ENCODE measurements at regions not wholly inside any gene's neighbourhood (a gene's known extent, or its start where the extent isn't known, plus 50 kb on each side); places are given as distances from the start of the nearest gene placed in this dataset.

DNA sequence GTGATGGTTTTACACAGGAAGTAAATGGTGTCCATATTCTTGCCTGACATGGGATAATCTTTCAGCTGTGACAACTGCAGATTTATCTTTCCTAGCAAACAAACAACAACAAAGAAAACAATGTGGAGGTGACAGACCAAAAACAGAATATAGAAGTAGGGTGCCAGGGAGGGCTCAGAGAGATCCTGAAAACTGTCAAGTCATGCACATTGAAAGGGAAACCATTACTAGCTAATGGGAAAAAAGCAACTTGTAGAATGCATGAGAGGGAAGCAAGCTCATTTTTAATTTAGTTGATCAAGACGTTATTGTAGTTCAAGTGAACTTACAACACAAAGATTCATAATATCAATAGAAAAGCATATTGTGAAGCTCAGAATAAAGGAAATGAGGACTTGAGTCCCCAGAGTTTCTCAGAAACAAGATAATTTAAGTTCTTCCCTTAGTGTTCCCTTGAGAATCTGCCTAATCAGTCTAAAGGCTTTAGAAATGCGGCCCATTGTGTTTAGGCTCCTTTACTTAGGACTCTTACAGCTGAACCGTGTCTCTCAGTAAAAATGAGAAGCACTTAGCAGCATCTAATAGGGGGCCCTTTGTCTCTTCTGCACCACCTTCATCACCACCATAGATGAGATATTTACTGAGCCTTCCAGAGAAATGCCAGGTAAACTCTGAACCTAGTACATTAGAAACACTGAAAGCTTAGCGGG, 115.6 kb upstream of the CADPS start:
- TF ChIP-seq, protein P1, sequence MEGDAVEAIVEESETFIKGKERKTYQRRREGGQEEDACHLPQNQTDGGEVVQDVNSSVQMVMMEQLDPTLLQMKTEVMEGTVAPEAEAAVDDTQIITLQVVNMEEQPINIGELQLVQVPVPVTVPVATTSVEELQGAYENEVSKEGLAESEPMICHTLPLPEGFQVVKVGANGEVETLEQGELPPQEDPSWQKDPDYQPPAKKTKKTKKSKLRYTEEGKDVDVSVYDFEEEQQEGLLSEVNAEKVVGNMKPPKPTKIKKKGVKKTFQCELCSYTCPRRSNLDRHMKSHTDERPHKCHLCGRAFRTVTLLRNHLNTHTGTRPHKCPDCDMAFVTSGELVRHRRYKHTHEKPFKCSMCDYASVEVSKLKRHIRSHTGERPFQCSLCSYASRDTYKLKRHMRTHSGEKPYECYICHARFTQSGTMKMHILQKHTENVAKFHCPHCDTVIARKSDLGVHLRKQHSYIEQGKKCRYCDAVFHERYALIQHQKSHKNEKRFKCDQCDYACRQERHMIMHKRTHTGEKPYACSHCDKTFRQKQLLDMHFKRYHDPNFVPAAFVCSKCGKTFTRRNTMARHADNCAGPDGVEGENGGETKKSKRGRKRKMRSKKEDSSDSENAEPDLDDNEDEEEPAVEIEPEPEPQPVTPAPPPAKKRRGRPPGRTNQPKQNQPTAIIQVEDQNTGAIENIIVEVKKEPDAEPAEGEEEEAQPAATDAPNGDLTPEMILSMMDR (IDR thresholded peaks at IDR 0.05; ENCODE audit: low read depth, low read length) = no peak
- no peak for TF ChIP-seq EZH2phosphoT487 (IDR thresholded peaks at IDR 0.05; ENCODE audit: low read depth)

Measured in OCI-LY3 (cell line).